Osteocyte (in vitro differentiated cells): ENCODE measurements at regions not wholly inside any gene's neighbourhood (a gene's known extent, or its start where the extent isn't known, plus 50 kb on each side); places are given as distances from the start of the nearest gene placed in this dataset.

ENCODE experiments used
- DNase-seq: peaks from one replicate; pipeline ENCODE4 v3.0.0; 2021; ENCODE audit warnings: mixed read lengths; ENCODE audit not compliant: unreplicated experiment; ENCODE audit errors: extremely low spot score
- H3K27ac Mint-ChIP-seq: one replicate; pipeline ENCODE4 v1.8.0; 2021; ENCODE audit warnings: mild to moderate bottlenecking, mixed read lengths; ENCODE audit not compliant: unreplicated experiment
- H3K27me3 Mint-ChIP-seq: one replicate; pipeline ENCODE4 v1.8.0; 2021; ENCODE audit warnings: mixed read lengths; ENCODE audit not compliant: unreplicated experiment
- H3K36me3 Mint-ChIP-seq: one replicate; pipeline ENCODE4 v1.8.0; 2021; ENCODE audit warnings: mixed read lengths; ENCODE audit not compliant: unreplicated experiment
- H3K4me1 Mint-ChIP-seq: one replicate; pipeline ENCODE4 v1.8.0; 2021; ENCODE audit warnings: mixed read lengths; ENCODE audit not compliant: unreplicated experiment
- H3K4me3 Mint-ChIP-seq: one replicate; pipeline ENCODE4 v1.8.0; 2021; ENCODE audit warnings: mild to moderate bottlenecking, moderate library complexity, mixed read lengths; ENCODE audit not compliant: unreplicated experiment
- H3K9me3 Mint-ChIP-seq: one replicate; pipeline ENCODE4 v1.8.0; 2021; ENCODE audit warnings: mixed read lengths; ENCODE audit not compliant: unreplicated experiment
- TF ChIP-seq, protein P1 (sequence below): fragments of 200-600 bp; sonication (generic); IDR thresholded peaks from 2 replicates; pipeline ENCODE4 v1.5.0; 2021; ENCODE audit warnings: antibody characterized with exemption, mild to moderate bottlenecking, moderate library complexity

DNA sequence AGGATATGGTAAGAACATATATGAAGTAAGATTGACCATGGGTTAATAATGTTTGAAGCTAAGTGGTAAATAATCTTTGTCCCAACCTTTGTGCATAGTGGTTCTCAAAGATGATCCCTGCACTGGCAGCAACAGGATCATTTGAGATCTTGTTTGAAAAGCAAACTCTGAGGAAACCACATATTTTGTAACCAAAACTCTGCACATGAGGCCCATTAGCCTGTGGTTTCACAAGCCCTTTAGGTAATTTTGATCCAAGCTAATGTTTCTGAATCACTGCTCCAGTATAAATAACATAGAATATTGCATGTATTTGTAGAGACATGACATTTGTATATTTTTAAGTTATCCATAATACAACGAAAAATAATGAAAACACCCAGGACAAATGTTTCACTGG, 147.9 kb upstream of the RGS18 start:
- H3K27me3 Mint-ChIP-seq, result no peaks in the 10 kb centered on the region
- no peaks in the 10 kb centered on the region for H3K36me3 Mint-ChIP-seq
- no peak overlapping the region for H3K27ac Mint-ChIP-seq
- TF ChIP-seq, protein P1, sequence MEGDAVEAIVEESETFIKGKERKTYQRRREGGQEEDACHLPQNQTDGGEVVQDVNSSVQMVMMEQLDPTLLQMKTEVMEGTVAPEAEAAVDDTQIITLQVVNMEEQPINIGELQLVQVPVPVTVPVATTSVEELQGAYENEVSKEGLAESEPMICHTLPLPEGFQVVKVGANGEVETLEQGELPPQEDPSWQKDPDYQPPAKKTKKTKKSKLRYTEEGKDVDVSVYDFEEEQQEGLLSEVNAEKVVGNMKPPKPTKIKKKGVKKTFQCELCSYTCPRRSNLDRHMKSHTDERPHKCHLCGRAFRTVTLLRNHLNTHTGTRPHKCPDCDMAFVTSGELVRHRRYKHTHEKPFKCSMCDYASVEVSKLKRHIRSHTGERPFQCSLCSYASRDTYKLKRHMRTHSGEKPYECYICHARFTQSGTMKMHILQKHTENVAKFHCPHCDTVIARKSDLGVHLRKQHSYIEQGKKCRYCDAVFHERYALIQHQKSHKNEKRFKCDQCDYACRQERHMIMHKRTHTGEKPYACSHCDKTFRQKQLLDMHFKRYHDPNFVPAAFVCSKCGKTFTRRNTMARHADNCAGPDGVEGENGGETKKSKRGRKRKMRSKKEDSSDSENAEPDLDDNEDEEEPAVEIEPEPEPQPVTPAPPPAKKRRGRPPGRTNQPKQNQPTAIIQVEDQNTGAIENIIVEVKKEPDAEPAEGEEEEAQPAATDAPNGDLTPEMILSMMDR, result no peak
- H3K4me3 Mint-ChIP-seq, result no peak overlapping the region
- H3K9me3 Mint-ChIP-seq, result no peaks in the 10 kb centered on the region
- peaks cover 8% of the 10 kb centered on the region for H3K4me1 Mint-ChIP-seq
- DNase-seq, result no peak

DNA sequence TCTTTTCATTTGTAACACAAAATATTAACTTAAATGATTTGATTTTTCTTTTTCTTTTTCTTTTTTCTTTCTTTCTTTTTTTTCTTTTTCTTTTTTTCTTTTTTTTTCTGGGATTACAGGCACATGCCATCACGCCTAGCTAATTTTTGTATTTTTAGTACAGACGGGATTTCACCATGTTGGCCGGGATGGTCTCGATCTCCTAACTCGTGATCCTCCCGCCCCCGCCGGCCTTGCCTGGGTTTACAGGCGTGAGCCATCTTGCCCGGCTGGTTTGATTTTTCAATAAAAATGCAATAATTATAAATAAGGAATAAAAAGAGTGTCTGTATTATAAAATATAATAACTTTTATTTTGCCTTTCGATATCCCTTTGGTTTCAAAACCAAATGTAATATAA, 146.7 kb upstream of the RGS18 start:
- DNase-seq, result no peak
- H3K27me3 Mint-ChIP-seq, result no peaks in the 10 kb centered on the region

DNA sequence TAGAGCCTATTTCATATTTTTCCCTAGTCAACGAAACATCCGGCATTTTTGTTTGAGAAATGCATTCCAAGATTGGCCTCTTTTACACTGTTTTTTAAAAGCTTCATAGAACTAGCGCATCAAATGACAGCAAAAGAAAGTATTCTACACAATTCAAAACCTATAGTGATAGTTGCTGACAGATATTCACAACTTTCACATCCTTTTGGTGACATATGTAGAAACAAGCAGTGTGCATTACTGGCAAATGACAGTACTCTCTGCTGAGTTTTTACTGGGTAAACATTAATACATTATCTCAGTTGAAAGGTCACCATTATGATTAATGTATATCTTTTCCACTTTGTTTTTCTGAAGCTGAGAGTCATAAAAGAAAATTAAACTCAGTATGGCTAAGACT, 135.4 kb upstream of the RGS18 start:
- Mint-ChIP-seq H3K4me3 (no peak overlapping the region), H3K4me1 (no peaks in the 10 kb centered on the region), H3K36me3 (no peaks in the 10 kb centered on the region), H3K27me3 (no peaks in the 10 kb centered on the region), H3K9me3 (no peaks in the 10 kb centered on the region), H3K27ac (no peak overlapping the region)
- DNase-seq, result no peak
- TF ChIP-seq, protein P1, result no peak

More for the DNA sequence above, 146.7 kb upstream of the RGS18 start:
- TF ChIP-seq, protein P1, result no peak
- H3K4me1 Mint-ChIP-seq, result peaks cover 8% of the 10 kb centered on the region
- H3K36me3 Mint-ChIP-seq, result no peaks in the 10 kb centered on the region
- H3K4me3 Mint-ChIP-seq, result no peak overlapping the region
- no peaks in the 10 kb centered on the region for H3K9me3 Mint-ChIP-seq
- H3K27ac Mint-ChIP-seq, result no peak overlapping the region

DNA sequence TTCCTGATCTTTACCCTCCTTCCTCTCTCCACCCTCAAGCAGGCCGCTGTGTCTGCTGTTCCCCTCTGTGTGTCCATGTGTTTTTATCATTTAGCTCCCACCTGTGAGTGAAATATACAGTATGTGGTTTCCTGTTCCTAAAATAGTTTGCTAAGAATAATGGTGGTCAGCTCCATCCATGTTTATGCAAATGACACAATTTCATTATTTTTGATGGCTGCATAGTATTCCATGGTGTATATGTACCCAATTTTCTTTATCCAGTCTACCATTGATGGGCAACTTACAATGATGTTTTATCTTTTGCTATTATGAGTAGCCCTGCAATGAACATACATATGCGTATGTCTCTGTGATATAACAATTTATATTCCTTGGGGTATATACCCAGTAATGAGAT, 133.4 kb upstream of the RGS18 start:
- no peaks in the 10 kb centered on the region for H3K9me3 Mint-ChIP-seq
- no peaks in the 10 kb centered on the region for H3K27me3 Mint-ChIP-seq
- H3K36me3 Mint-ChIP-seq, result no peaks in the 10 kb centered on the region
- H3K4me1 Mint-ChIP-seq, result no peaks in the 10 kb centered on the region
- DNase-seq, result no peak
- H3K4me3 Mint-ChIP-seq, result no peak overlapping the region
- H3K27ac Mint-ChIP-seq, result no peak overlapping the region
- TF ChIP-seq, protein P1, result no peak

DNA sequence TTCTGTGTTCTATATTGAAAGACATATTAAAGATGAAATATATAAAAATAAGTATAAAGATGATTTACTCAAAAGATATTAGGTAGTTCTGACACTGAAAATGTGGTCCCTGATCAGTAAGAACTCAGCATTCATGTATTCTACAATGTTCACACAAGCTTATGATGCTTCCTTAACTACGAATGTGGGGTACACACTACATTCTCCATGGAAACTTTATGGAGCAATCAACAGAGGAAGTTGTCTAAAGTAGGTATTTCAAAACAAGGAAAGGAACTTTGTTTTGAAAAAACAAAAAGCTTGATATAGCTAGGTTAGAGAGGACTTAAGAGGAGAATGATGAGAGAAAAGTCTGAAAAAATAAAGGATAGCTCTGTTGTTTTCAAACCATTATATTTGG, 119.7 kb upstream of the RGS18 start:
- Mint-ChIP-seq H3K27me3 (no peaks in the 10 kb centered on the region), H3K36me3 (peaks cover 4% of the 10 kb centered on the region), H3K4me3 (no peak overlapping the region), H3K4me1 (peaks cover 3% of the 10 kb centered on the region), H3K27ac (no peak overlapping the region), H3K9me3 (peaks cover 9% of the 10 kb centered on the region)
- TF ChIP-seq, protein P1, result no peak
- no peak for DNase-seq
